Islet of Langerhans (tissue), 1 donor: ENCODE measurements at regions not wholly inside any gene's neighbourhood (a gene's known extent, or its start where the extent isn't known, plus 50 kb on each side); places are given as distances from the start of the nearest gene placed in this dataset.
"Not testable (repeated sequence)": the region's sequence is repeated elsewhere in the genome, so short reads cannot be mapped to it uniquely, and the experiment has no call there.

Experiments used
- FAIRE-seq: peaks from one replicate; lab custom pipeline; 2011; peaks lifted over from hg19 to GRCh38; lab: Jason Lieb, UNC

DNA sequence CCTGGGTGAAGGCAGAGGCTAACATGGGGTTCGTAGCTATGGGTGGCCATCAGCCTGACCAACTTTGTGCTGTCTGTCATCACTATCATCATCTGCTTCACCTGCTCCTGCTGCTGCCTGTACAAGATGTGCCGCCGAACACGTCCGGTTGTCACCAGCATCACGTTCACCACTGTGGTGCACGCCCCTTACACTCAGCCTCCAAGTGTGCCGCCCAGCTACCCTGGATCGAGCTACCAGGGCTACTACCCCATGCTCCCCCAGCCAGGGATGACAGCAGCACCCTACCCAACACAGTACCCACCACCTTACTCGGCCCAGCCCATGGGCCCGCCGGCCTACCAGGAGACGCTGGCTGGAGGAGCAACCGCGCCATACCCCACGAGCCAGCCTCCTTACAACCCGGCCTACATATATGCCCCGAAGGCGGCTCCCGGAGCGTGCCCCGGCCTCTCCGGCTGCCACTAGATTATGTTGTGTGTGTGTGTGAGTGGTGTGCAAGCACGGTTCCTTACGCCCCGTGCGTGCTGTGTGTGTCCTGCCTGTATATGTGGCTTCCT, 213.4 kb upstream of the XIST start:
- no peak for FAIRE-seq

DNA sequence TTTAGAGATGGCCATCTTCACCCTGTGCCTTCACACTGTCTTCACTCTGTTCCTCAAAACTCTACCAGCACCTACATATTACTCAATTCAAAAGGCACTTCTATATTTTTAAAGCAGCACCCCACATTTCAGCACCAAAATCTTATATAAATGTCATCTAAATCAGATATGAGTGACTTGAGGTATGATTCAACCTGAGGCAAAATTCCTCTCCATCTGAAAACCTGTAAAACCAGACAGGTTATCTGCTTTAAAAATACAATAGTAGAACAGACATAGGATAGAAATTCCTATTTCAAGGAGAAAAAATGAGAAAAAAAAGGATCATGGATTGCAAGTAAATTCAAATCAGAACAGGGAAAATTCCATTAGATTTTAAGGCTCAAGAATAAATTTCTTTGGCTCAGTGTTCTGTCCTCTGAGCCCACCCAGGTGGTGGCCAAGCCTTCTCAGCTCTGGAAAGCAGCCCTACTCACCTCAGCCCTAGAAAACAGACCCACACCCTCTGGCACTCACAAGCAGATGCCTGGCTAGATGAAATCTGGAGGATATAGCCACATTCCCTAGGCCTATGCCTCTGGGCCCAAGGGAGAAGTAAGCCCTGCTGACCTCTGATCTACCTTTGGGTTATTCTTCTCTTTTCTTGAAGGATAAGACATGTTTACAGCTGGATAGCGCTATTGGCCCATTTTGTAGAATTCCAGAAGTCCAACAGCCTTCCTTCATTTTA, 211.1 kb upstream of the XIST start:
- no peak for FAIRE-seq

DNA sequence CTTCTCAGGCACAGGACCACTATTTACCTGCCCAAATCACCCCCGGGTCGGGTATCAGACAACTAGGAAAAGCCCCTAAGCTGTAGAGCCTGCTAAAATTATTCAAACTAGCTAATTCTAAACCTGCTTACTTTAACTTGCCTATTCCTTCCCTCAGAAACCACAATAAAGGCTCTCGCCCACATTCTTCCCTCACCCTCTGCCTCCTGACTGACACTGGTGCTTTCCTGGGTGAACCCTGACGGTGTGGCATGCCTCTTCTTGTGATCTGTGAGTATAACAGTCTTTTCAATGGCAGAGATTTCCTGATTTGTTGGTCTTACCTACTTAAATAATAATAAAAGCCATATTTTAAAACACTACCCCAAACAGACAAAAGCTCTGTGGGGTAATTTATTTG, 209.4 kb upstream of the XIST start:
- no peak for FAIRE-seq

GRCh38 chrX:74049126-74049525, 196.6 kb upstream of the XIST start:
- FAIRE-seq: no peak

DNA sequence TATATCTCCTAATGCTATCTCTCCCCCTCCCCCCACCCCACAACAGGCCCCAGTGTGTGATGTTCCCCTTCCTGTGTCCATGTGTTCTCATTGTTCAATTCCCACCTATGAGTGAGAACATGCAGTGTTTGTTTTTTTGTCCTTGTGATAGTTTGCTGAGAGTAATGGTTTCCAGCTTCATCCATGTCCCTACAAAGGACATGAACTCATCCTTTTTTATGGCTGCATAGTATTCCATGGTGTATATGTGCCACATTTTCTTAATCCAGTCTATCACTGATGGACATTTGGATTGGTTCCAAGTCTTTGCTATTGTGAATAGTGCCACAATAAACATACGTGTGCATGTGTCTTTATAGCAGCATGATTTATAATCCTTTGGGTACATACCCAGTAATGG, 181.6 kb upstream of the XIST start:
- not testable (repeated sequence) for FAIRE-seq

DNA sequence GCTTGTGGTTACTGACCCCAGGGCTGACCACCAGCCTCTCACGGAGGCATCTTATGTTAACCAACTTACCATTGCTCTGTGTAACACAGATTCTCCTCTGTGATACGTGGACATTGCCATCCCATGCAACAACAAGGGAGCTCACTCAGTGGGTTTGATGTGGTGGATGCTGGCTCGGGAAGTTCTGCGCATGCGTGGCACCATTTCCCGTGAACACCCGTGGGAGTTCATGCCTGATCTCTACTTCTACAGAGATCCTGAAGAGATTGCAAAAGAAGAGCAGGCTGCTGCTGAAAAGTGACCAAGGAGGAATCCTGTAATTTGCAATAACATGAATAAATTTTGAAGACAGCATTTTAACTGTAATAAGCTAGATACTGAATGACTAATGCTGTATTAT, 179.0 kb upstream of the XIST start:
- FAIRE-seq: not testable (repeated sequence)

DNA sequence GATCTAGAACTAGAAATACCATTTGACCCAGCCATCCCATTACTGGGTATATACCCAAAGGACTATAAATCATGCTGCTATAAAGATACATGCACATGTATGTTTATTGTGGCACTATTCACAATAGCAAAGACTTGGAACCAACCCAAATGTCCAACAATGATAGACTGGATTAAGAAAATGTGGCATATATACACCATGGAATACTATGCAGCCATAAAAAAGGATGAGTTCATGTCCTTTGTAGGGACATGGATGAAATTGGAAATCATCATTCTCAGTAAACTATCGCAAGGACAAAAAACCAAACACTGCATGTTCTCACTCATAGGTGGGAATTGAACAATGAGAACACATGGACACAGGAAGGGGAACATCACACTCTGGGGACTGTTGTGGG, 178.3 kb upstream of the XIST start:
- not testable (repeated sequence) for FAIRE-seq

GRCh38 chrX:74025145-74025544, 172.6 kb upstream of the XIST start:
- not testable (repeated sequence) for FAIRE-seq

- FAIRE-seq: no peak
Measured at GRCh38 chrX:74023203-74023602, 170.7 kb upstream of the XIST start.

- no peak for FAIRE-seq
Measured at GRCh38 chrX:74018253-74018652, 165.7 kb upstream of the XIST start.

DNA sequence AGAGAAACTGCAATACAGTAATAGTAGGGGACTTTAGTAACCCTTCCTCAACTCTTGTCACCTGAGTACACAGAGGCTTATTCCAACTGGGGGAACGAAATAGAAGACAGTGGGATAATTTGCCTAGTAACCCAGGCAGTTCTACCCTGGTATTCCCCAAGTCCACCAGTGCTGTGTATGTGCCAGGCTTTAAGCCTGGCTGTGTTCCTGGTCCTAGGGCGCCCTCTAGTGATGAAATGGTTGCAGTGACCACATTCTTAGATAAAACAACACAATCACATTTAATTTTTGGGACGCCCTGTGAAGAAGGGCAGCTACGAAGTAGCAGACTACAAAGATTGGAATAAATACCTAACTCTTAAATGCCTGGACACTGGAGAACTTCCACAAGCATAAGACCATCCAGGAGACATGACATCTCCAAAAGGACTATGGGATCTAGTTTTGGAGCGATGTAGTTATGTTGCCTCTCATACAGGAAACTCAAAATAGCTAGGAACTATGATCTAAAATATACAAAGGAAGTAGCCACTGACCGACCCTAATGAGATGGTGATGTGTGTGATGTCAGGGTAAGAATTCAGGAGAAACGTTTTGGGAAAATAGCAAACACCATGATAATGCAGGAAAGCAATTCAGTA, 163.0 kb upstream of the XIST start:
- FAIRE-seq: no peak

DNA sequence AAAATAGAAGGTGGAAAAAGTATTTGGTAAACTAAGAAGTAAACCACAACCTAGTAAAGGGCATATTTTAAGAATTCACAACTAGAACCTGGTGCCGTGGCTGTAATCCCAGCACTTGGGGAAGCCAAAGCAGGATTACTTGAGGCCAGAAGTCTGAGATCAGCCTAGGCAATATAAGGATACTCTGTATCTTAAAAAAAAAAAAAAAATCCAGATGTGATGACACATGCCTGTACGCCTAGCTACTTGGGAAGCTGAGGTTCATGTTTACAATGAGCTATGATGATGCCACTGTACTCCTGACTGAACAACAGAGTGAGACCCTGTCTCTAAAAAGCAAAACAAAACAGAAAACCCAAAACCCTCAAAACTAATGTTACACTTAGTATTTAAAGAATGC, 156.5 kb upstream of the XIST start:
- peak; percentile 58 for FAIRE-seq

- FAIRE-seq: no peak
Measured at GRCh38 chrX:73992019-73992418, 139.5 kb upstream of the XIST start.

GRCh38 chrX:73987166-73987565, 134.7 kb upstream of the XIST start:
- no peak for FAIRE-seq

GRCh38 chrX:73979551-73980131, 127.1 kb upstream of the XIST start:
- no peak for FAIRE-seq

- FAIRE-seq: no peak
Measured at GRCh38 chrX:73977542-73978169, 125.1 kb upstream of the XIST start.

GRCh38 chrX:73967461-73967860, 114.9 kb upstream of the XIST start:
- FAIRE-seq: not testable (repeated sequence)

- FAIRE-seq: no peak
Measured at GRCh38 chrX:73965833-73966232, 113.3 kb upstream of the XIST start.

DNA sequence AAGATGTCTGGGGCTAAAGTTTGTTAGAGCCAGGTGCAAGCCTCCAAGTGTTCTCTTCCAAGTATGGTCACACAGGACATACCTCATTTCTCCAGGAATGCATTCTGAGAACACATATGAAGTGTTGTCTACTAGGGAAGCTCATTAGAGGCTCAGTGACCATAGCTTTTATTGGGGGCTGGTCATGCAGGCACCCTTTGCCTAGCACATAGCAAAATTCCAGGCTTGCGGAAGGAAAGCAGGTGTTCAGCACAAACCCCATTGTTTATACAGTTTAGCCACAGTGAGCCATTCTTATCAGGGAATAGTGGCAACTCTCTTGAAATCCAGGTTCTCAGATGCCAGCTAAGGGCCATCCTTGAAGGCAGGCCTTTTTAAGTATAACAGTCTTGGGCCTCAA, 112.1 kb upstream of the XIST start:
- no peak for FAIRE-seq

DNA sequence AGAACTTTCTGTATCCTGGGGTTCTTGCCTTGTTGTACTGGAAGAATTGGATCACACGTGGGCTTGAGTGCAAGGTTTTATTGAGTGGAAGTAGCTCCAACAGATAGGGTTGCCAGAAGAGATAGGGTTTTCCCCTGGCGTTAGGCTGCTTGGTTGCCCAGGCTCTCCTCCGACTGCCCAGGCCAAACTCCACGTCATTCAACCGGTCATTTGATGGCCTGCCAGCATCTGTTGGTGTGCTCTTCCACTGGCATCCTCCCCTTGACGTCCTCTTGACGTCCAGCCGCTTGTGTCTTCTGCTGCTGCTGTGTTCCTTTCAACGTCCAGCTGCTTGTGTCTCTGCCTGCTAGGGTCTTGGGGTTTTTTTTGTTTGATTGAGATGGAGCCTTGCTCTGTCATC, 111.2 kb upstream of the XIST start:
- FAIRE-seq: no peak

- no peak for FAIRE-seq
Measured at GRCh38 chrX:73962948-73963347, 110.4 kb upstream of the XIST start.

DNA sequence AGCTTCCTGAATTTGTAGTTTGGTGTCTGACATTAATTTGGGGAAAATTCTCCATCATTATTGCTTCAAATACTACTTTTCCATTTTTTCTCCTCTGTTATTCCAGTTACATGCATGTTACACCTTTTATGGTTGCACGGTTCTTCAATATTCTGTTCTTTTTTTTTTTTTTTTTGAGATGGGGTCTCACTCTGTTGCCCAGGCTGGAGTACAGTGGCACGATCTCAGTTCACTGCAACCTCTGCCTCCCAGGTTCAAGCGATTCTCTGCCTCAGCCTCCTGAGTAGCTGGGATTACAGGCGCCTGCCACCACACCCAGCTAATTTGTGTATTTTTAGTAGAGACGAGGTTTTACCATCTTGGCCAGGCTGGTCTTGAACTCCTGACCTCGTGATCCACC, 109.4 kb upstream of the XIST start:
- FAIRE-seq: not testable (repeated sequence)

DNA sequence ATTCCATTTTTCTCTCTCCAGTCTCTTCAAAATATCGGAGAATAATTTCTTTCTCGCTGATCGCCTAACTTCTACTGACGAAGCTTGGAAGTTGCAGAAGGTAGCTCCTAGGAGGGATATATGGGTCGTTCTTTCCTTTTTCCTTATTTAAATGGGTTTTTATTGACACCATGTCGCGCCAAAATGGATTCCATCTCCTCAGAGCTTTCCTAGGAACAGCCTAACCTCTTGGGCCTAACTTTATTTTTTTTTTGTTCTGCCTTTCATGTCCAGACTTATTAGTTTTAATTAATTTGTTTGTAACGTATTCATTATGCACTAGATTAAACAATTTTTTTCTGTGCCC, 92.0 kb upstream of the XIST start:
- peak; percentile 91 for FAIRE-seq
